GM19324 (cell line): ENCODE measurements at regions not wholly inside any gene's neighbourhood (a gene's known extent, or its start where the extent isn't known, plus 50 kb on each side); places are given as distances from the start of the nearest gene placed in this dataset.

Experiments used
- ATAC-seq: cut with Tn5 transposase; IDR thresholded peaks from one replicate; pipeline ENCODE4 v1.9.1; 2021; ENCODE audit warnings: mild to moderate bottlenecking, moderate library complexity; ENCODE audit not compliant: unreplicated experiment, low FRiP score

DNA sequence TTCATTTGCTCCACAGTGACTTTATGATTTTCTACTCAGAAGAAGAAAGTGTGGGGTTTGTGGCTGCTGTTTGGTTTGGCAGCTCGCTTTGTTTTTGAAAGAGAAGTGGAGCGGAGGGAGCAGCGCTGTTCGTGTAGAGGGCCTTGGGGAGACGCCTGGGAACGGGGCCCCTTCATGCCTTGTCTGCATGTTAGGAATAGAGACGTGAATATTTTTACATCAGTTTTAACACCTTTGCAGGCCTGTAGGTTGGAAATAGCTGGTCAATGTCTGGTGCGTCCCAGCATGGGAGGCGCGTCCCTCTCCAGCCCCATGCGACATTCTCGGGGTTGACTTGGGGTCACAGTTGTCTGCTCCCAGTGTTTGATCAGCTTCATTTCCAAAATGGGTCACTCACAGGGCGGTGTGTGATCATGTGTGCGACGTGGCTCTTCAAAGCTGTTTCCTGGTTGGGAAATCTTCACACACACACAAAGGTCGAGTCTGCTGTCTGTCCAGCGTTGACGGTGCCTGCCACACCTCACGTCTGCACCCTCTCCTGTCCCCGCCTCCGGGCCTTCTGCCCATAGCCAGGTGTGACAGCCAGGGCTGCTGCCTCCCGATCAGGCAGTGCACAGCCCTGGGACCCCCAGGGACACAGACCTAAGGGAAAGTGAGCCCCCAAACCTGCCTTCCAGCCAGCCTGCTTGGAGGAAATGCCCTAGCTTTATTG is 149.2 kb downstream of the PSMG1 start:
- ATAC-seq, result no peak

DNA sequence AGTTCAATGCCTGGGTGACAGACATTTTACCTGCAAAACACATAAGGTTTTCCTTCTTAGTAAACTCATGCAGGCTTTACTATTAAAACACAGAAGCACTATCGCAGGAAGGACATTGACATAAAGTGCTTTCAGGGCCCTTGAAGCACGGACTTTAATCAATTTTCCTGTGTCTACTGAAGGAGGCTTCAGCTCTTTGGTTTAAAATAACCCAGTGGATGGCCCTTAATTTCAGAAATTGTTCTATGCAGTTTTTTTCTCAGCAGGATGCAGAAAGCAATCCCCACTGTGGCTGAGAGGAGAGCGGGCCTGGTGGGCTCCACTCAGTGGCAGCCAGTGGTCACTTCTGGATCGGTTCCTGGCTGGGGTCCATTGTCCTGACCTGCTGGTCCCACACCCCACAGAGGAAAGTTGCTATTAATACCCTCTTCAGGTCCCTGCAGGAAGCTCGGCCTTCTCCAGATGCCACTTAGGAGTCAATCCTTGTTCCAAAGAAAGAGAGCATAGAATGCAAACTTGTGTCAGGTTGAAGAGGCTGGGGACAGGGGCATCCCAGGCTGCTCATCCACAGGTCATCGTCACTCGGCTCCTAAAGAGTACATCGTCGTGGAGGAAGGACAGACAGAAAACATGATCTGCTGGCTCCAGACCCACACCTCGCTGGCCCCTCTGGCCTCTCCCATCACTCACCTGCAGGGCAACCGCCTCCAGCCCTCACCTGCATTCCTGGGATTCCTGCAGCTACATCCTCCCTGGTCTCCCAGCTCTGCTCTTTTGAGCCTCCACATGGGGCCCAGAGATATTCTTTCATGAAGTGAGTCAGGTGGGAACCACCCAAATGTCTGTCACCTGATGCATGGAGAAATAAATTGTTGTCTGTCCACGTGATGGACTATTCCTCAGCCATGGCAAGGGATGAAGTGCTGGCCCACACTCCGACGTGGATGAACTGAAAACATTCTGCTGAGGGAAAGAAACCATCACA is 153.1 kb downstream of the PSMG1 start:
- ATAC-seq, result no peak

DNA sequence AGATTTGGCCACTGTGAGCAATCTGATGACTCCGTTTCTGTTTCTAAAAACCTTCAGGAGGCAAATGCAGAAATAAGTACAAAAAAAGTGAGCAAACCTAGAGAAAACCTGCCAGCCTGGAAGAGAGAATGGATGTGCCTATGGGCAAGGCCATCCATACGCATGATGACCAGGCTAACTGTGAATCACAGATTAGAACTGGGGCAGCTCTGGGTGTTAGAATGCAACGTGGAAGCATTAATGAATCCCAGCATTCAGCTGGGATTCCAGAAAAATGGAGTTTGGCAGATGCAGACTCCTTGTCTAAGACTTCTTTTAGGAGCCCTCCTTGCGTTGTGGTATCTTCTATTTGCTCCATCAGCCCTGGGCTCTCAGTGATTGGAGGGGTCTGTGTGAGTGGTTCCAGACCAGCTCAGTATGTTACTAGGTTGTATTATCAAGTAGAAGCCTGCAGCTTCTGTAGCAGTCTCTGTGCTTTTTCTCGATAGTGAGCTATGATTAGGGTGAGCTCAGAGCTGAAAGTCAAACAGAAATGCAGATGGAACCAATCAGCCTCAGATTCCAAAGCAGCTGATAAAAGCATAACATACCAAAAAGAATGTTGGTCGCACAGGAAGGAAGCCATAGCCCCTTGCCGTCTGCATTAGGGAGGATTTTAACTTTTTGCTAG is 154.0 kb downstream of the PSMG1 start:
- no peak for ATAC-seq

DNA sequence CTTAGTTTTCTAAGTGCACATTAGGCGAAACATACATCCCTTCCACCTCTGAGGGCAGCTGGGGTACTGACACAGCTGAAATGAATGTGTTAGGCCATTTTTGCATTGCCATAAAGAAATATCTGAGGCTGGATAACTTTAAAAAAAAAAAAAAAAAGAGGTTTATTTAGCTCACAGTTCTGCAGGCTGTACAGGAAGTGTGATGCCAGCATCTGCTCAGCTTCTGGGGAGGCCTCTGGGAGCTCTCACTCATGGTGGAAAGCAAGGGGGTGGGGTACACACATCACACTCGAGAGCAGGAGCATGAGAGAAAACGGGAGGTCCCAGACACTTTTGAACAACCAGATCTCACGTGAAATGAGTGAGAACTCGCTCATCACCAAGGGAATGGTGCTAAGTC is 158.1 kb downstream of the PSMG1 start:
- ATAC-seq, result no peak

DNA sequence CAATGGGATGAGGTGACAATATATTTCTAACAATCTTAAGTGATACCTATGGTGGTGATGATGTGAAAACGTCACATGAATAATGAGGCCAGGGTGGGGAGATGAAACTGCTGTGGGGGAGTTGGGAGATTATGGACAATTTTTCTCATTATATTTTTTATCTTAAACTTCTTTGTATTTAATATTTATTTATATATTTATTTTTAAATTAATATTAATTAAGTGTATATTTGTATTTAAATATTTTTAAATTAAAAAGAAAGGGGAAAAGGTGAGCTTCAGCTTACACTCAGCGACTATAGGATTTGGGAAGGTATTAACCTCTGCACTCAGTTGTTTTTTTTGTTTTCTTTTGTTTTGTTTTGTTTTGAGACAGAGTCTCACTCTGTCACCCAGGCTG is 158.7 kb downstream of the PSMG1 start:
- no peak for ATAC-seq

DNA sequence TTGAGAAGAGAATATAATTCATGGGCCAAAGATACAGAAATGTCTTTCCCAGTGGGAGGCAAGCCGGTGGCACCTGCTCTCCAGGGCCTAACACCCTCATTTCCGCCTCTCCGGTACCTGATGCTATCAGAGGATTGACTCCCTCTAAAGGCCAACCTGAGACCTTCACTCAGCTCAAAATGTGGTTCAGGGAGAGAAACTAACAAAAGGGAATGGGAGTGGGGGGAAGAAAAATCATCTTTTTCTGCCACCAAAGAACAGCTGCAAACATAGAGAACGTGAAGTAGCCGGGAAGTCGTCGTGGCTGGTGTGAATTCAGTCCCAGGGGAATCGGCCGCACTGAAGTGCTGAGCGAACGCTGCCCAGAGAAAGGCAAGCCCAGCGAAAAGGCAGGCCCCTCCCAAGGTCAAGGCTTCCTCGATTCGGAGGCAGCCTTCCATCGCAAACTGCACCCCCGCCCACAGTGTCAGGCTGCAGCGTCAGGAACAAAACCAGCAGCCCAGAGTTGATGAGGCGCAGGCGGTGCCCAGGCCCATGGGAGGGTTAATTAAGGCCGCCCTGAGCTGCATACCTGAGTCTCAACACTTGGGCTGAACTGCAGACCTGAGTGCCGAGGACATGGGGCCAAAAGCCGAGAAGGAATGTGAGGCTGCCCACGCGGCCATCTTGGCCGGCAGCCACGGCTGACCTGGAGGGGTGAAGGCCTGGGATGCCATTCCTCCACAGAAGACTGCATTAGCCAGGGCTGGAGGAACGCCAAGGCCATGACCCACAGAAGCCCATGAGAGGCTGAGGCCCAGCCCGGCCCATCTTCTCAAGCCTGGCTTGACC is 160.2 kb downstream of the PSMG1 start:
- no peak for ATAC-seq

- ATAC-seq, result no peak
These were observed 160.8 kb downstream of the PSMG1 start for GRCh38 chr21:39022466-39022862.

DNA sequence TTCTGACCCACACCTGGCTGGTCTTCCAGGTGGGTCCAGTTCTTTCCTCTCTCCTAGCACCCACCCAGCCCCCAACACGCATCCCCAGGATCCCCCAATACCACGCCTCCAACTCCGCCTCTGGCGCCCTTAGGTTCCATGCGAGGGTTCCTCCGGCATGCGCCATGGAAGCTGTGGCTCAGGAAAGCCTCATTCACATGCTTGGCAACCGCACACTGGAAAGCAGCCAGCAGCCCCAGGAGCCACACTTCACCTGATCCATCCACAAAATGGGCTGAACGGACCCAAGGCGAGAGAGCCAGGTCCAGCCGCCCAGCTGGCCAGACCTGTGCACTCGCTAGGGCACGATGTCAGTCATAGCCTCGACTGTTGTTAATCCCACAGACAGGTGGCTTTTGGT is 161.2 kb downstream of the PSMG1 start:
- ATAC-seq, result no peak

DNA sequence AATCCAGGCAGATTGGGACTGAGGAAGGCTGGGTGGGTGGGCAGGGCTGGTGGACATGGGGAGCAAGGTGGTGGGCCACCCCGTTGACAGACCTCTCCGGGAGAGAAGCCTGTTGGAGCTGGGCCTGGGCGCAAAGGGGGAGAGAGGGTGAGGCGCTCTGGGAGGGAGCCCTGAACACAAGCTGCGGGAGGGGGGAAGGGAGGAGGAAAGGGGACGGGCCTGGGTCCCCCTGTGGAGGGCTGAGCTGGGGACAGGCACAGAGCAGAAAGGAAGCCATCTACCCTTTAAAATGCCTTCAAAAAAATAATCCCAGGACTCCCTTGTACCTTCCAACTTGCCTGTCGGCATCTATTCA is 161.8 kb downstream of the PSMG1 start:
- ATAC-seq, result no peak

DNA sequence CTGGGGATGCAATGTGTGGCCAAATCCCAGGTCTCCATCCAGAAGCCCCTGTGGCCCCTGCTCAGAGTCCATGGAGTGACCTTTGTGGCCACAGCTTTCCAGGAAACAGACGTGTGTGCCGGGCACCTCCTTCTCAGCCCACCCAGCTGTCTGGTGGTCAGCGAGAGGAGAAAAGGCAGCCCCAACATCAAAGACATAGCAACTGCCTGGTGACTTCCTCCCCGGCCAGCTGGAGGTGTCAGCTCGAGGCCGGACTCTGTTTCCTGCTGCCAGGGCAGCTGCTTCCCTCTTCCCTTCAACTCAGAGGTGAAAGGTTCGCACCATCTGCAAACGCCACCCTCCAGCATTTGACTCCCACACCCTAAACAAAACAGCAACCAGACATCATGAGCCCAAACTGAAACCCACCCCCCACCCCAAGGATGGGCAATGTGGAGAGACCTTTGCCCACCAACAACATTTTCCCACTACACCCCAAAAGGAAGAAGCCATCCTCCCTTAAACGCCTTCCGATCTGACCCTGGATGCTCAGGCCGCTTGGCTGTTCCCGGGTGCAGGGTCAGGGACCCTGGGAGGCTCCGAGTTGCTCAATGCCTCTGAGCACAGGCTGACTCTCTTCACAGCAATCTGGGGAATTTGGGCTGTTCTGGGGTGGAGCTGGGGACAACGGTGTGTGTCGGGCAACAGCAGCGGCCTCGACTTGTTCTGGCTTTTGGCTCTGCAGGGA is 162.3 kb downstream of the PSMG1 start:
- ATAC-seq, result no peak

GRCh38 chr21:39018730-39019129 is 164.5 kb downstream of the PSMG1 start:
- no peak for ATAC-seq

DNA sequence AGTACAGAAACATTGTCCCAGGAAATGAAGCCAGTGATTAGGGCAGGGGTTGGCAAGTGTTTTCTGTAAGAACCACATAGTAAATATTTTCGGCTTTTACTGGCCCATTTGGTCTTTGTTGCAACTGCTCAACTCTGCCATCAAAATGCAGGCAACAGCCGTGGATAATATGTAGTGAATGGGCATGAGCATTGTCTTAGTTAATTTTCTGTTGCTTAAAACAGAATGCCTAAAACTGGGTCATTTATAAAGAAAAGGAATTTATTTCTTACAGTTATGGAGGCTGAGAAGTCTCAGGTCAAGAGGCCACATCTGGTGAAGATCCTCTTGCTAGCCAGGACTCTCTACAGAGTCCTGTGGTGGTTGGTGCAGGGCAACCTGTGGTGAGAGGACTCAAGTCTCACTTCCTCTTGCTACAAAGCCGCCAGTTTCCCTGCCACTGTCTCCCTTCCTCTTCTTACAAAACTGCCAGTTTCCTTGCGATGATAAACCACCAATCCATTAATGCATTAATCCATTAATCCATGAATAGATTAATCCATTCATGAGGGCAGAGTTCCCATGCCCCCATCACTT is 166.4 kb downstream of the PSMG1 start:
- peak; percentile 88 for ATAC-seq

- no peak for ATAC-seq
These were observed 168.5 kb downstream of the PSMG1 start for GRCh38 chr21:39014747-39015146.

GRCh38 chr21:39012326-39013230 is 170.7 kb downstream of the PSMG1 start:
- no peak for ATAC-seq

DNA sequence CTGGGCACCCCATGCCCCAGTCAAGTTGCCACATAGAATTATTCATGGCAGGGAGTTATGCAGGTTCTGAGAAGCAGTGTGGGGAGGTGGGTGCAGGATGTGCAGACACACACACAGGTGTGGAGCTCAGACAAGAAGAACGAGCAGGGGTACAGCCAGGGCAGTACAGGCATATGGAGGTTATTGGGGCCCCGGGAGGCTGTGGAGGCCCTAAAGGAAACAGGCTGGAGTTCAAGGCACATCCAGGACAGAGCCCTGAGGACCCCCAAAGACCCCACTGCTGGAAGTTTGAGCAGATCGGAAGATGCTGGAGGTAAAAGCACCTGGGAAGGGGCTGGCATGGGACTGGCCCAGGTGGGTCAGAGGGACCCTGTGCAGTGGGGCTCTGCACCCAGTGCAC is 171.3 kb downstream of the PSMG1 start:
- ATAC-seq, result no peak

DNA sequence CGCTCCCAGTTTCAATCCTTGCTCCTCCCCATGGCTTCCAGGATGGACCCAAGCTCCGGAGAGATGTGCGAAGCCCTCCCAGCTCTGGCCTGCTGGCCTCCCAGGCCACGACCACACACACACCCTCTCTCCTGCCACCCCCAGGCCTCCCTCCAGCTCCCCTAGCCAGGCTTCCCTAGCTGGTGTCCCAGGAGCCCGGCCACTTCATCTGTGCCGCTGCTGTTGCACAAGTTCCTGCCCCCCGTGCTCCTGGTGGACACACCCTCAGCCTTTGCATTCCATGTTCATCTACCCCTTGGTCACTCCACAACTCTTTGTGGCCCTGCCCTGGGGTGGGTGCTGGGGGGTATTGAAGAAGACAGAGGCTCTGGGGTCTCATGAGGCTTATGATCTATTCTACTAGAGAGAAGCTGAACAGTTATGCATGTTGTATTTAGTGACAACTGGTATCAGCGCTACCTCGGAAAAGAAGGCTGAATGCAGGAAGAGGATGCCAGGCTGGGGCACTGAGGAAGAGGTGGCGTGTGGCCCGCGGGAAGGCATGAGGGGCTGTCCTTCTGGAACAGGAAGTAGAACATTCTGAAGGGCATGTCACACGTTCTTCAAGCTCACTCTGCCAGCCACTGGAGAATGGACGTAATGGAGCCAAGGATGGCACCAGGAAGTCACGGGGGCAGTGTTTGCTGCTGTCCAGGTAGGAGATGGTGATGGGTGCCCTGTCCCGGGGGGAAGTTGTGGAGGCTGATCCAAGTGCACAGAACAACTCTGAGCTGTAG is 172.4 kb downstream of the PSMG1 start:
- no peak for ATAC-seq

- ATAC-seq, result no peak
These were observed 173.5 kb downstream of the PSMG1 start for GRCh38 chr21:39009587-39010225.
